ENCODE measurements at regions not wholly inside any gene's neighbourhood (a gene's known extent, or its start where the extent isn't known, plus 50 kb on each side); places are given as distances from the start of the nearest gene placed in this dataset.

DNA sequence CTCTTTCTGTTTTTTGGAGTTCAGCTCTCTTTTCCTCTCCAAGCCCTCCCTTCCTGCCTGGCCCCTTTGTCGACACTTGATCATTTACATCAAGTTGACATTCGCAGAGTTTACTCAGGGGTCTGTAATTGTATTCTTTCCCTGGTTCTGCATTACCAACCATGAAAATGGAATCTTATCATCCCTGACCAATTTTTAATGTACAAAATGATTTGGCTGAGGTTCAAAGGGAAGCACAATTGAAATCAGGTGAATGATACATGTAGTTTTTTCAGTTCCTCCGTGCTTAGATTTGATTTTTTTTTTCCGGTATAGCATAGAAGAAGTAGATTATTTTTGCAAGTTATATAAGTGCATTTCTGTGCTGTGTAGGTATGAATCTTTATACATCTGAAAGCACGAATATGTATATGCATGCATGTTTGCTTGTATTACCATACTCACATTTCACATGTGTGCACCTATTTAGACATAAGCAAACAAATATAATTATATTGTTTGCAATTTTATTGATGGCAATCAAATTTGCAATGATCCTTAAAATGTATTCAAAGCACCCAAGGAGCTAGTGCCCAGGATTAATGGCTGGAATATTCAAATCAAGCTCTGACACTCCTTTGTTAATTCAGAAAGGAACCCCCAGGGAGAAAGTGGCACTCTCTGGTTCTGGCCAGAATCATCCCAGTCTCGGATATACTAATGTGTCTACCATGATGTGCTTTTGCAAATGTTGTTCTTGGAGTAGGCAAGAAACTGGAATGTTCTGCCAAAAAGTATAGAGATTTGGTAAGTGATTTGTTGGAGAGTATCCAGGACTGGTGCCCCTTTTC lies 189.3 kb downstream of the VRK1 start:
- Histone ChIP-seq H3K4me3 (no peak overlapping the region), H3K36me3 (ENCODE audit: insufficient read depth in 1 of 2, low read depth in 1 of 2) (no peaks in the 10 kb centered on the region), H3K9me3 (no peaks in the 10 kb centered on the region), H3K27me3 (ENCODE audit: insufficient read depth in 3 of 3, low read length in 2 of 3) (peaks cover 0 to under 1% (median 0%) of the 10 kb centered on the region in 3 donors), H3K27ac (no peak overlapping the region), H3K4me1 (no peaks in the 10 kb centered on the region)
- DNase-seq (no peak), ATAC-seq (no peak)
- WGBS, 3 donors, result 55 to 60% (median 58%) methylated on average over 6 of the region's 6 CpGs
- TF ChIP-seq, protein P1, sequence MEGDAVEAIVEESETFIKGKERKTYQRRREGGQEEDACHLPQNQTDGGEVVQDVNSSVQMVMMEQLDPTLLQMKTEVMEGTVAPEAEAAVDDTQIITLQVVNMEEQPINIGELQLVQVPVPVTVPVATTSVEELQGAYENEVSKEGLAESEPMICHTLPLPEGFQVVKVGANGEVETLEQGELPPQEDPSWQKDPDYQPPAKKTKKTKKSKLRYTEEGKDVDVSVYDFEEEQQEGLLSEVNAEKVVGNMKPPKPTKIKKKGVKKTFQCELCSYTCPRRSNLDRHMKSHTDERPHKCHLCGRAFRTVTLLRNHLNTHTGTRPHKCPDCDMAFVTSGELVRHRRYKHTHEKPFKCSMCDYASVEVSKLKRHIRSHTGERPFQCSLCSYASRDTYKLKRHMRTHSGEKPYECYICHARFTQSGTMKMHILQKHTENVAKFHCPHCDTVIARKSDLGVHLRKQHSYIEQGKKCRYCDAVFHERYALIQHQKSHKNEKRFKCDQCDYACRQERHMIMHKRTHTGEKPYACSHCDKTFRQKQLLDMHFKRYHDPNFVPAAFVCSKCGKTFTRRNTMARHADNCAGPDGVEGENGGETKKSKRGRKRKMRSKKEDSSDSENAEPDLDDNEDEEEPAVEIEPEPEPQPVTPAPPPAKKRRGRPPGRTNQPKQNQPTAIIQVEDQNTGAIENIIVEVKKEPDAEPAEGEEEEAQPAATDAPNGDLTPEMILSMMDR (IDR thresholded peaks at IDR 0.05), result no peak
- intact Hi-C loops (cut with DNase I), result no loop called here

DNA sequence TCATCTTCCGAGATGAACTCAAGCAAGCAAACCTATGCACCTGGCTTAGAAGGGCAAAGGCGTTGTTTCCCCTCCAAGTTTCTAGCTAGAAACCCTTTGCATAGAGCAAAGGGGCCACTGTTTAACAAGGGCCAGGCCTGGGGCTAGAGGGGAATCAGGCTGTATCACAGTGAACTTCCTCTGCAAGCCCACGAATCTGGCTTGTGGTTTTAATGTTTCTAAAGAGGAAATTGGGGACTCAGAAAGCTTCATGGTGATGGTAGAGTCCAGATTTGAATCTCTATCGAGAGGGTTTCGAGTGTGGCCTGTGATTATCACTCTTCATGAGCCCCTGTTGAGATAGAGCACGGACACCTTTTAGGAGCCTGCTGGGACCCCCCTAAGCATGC lies 189.9 kb downstream of the VRK1 start:
- no peak for ATAC-seq

DNA sequence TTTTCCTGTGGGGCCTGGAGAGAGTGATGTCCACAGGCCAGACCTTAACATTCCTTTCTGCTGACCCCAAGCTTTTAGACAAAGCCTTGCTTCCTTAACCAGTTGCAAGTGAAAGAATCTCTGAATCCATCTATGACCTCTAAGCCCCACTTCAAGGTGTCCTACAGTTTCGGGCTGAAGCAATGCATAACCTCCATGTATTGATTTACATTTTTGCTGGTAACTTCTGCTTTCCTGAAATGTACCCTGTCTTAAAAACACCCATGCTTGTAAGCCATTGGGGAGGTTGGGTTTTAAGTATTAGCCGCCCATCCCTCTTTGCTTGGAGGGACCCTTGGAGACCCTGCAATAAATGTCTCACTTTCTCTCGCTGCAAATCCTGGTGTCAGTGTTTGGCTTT lies 190.6 kb downstream of the VRK1 start:
- Histone ChIP-seq H3K4me3 (no peak overlapping the region), H3K9me3 (no peaks in the 10 kb centered on the region), H3K27ac (no peak overlapping the region), H3K4me1 (no peaks in the 10 kb centered on the region), H3K36me3 (ENCODE audit: insufficient read depth in 1 of 2, low read depth in 1 of 2) (no peaks in the 10 kb centered on the region), H3K27me3 (ENCODE audit: insufficient read depth in 3 of 3, low read length in 2 of 3) (no peaks in the 10 kb centered on the region)
- intact Hi-C loops (cut with DNase I), result no loop called here
- no peak for DNase-seq
- ATAC-seq, result no peak
- TF ChIP-seq, protein P1 (IDR thresholded peaks at IDR 0.05), result no peak
- WGBS, 3 donors, result 85 to 88% (median 87%) methylated on average over 3 of the region's 3 CpGs

More for the DNA sequence above, 189.9 kb downstream of the VRK1 start:
- intact Hi-C loops (cut with DNase I), result no loop called here
- Histone ChIP-seq H3K9me3 (no peaks in the 10 kb centered on the region), H3K27me3 (ENCODE audit: insufficient read depth in 3 of 3, low read length in 2 of 3) (no peaks in the 10 kb centered on the region), H3K36me3 (ENCODE audit: insufficient read depth in 1 of 2, low read depth in 1 of 2) (no peaks in the 10 kb centered on the region), H3K27ac (no peak overlapping the region), H3K4me1 (no peaks in the 10 kb centered on the region), H3K4me3 (no peak overlapping the region)
- WGBS, 3 donors, result 72 to 75% (median 73%) methylated on average over 6 of the region's 6 CpGs
- TF ChIP-seq, protein P1 (IDR thresholded peaks at IDR 0.05), result no peak
- DNase-seq, result no peak

DNA sequence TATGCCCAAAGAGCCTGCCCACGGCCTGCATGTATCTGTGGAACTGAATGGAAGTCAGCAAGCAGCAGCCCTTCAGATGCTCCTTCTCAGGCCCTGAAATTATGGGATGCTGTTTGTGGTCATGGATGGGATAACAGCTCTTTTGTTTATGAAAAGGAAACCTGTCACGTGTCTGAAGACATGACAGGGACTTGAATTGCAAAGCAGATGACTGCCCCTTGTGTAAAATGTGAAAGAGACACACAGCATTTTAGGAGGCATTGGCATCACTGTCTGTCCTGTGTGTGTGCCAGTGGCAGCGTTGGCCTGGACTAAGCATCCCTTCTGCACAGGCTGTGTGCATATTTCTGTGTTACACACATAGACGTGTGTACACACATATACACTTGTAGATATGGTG lies 192.1 kb downstream of the VRK1 start:
- Histone ChIP-seq H3K4me1 (no peaks in the 10 kb centered on the region), H3K4me3 (no peak overlapping the region), H3K9me3 (no peaks in the 10 kb centered on the region), H3K27ac (no peak overlapping the region), H3K27me3 (ENCODE audit: insufficient read depth in 3 of 3, low read length in 2 of 3) (no peaks in the 10 kb centered on the region), H3K36me3 (ENCODE audit: insufficient read depth in 1 of 2, low read depth in 1 of 2) (no peaks in the 10 kb centered on the region)
- WGBS, 3 donors, result 63 to 70% (median 64%) methylated on average over 4 of the region's 4 CpGs
- TF ChIP-seq, protein P1 (IDR thresholded peaks at IDR 0.05), result no peak
- DNase-seq (no peak), ATAC-seq (no peak)
- intact Hi-C loops (cut with DNase I), result no loop called here

DNA sequence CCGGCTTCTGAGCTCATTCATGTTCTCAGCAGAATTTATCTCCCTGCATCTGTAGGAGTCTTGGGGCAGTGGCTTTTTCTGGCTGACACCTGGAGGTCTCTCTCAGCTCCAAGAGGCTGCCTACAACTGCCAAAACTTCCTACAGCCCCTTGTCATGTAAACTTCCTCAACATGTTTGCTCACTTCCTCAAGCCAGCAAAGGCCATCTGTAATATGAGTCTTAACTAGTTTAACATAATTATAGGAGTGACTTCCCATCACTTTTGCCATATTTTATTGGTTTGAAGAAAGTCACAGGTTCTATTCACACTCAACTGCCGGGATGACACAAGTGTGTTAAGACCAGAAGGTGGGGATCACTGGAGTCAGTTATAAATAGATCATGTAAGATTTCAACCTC lies 194.0 kb downstream of the VRK1 start:
- no peaks in the 10 kb centered on the region for H3K27me3 ChIP-seq (ENCODE audit: insufficient read depth in 3 of 3, low read length in 2 of 3)
- H3K27ac ChIP-seq, result no peak overlapping the region
- intact Hi-C loops (cut with DNase I), result no loop called here
- no peaks in the 10 kb centered on the region for H3K4me1 ChIP-seq
- 89 to 93% (median 91%) methylated on average over 2 of the region's 2 CpGs for WGBS, 3 donors
- H3K9me3 ChIP-seq, result no peaks in the 10 kb centered on the region
- DNase-seq, result no peak
- TF ChIP-seq, protein P1 (IDR thresholded peaks at IDR 0.05), result no peak
- no peak overlapping the region for H3K4me3 ChIP-seq
- ATAC-seq, result no peak
- no peaks in the 10 kb centered on the region for H3K36me3 ChIP-seq (ENCODE audit: insufficient read depth in 1 of 2, low read depth in 1 of 2)

Data from psoas muscle (tissue), 7 donors.